Calu3 (cell line): ENCODE measurements at regions not wholly inside any gene's neighbourhood (a gene's known extent, or its start where the extent isn't known, plus 50 kb on each side); places are given as distances from the start of the nearest gene placed in this dataset.

Source experiments
- BruUV-seq: library from RNA; stranded (reverse); fragments of 400-500 nt; replicated peaks from 2 replicates; lab custom pipeline; 2021; lab: Mats Ljungman, UMichigan
- CTCF ChIA-PET: fragments of 300-600 bp; sonication (Branson Sonifier 250); formaldehyde crosslinking; loops from one replicate; lab custom pipeline; 2022; ENCODE audit warnings: antibody characterized with exemption; lab: Charles Lee
- DNase-seq: peaks from one replicate; pipeline ENCODE4 v3.0.0; 2022
- H3K27ac Mint-ChIP-seq: one replicate; pipeline ENCODE4 v1.8.0; 2022; ENCODE audit warnings: mixed read lengths; ENCODE audit not compliant: unreplicated experiment
- H3K27me3 Mint-ChIP-seq: one replicate; pipeline ENCODE4 v1.8.0; 2022; ENCODE audit warnings: mixed read lengths; ENCODE audit not compliant: unreplicated experiment
- H3K36me3 Mint-ChIP-seq: one replicate; pipeline ENCODE4 v1.8.0; 2022; ENCODE audit warnings: mild to moderate bottlenecking, moderate library complexity, mixed read lengths; ENCODE audit not compliant: insufficient read depth, unreplicated experiment
- H3K4me1 Mint-ChIP-seq: one replicate; pipeline ENCODE4 v1.8.0; 2022; ENCODE audit warnings: mild to moderate bottlenecking, low read depth, mixed read lengths; ENCODE audit not compliant: unreplicated experiment
- H3K4me3 Mint-ChIP-seq: one replicate; pipeline ENCODE4 v1.8.0; 2022; ENCODE audit warnings: mild to moderate bottlenecking, low read depth, moderate library complexity, mixed read lengths; ENCODE audit not compliant: unreplicated experiment
- H3K9me3 Mint-ChIP-seq: one replicate; pipeline ENCODE4 v1.8.0; 2022; ENCODE audit warnings: low read depth, mixed read lengths; ENCODE audit not compliant: unreplicated experiment
- CTCF ChIP-seq: fragments of 200-600 bp; IDR thresholded peaks from one replicate; pipeline ENCODE4 v1.8.0; 2022; ENCODE audit warnings: antibody characterized with exemption; ENCODE audit not compliant: unreplicated experiment
- intact Hi-C: fragments of 100-400 bp; cut with micrococcal nuclease; formaldehyde crosslinking; loops from one replicate; pipeline ENCODE4 v1.10.0; 2022; ENCODE audit not compliant: unreplicated experiment

GRCh38 chr14:58776516-58776915 lies 138.8 kb downstream of the DACT1 start:
- no peak for DNase-seq
- Mint-ChIP-seq H3K36me3 (no peaks in the 10 kb centered on the region), H3K27ac (no peak overlapping the region), H3K27me3 (peaks cover 34% of the 10 kb centered on the region), H3K4me1 (no peaks in the 10 kb centered on the region), H3K9me3 (no peaks in the 10 kb centered on the region), H3K4me3 (no peak overlapping the region)
- TF ChIP-seq CTCF, result no peak
- CTCF ChIA-PET, result no interaction called here
- BruUV-seq, result no TSS peak
- intact Hi-C loops, result no loop called here

GRCh38 chr14:58777541-58777979 lies 139.8 kb downstream of the DACT1 start:
- Mint-ChIP-seq H3K4me3 (no peak overlapping the region), H3K36me3 (no peaks in the 10 kb centered on the region), H3K4me1 (no peaks in the 10 kb centered on the region), H3K9me3 (no peaks in the 10 kb centered on the region), H3K27me3 (peaks cover 34% of the 10 kb centered on the region), H3K27ac (no peak overlapping the region)
- BruUV-seq, result no TSS peak
- TF ChIP-seq CTCF, result no peak
- CTCF ChIA-PET, result no interaction called here
- intact Hi-C loops, result no loop called here
- no peak for DNase-seq

GRCh38 chr14:58778202-58778601 lies 140.4 kb downstream of the DACT1 start:
- H3K4me1 Mint-ChIP-seq, result no peaks in the 10 kb centered on the region
- H3K4me3 Mint-ChIP-seq, result no peak overlapping the region
- no peaks in the 10 kb centered on the region for H3K36me3 Mint-ChIP-seq
- no peaks in the 10 kb centered on the region for H3K9me3 Mint-ChIP-seq
- no peak for DNase-seq
- no TSS peak for BruUV-seq
- CTCF ChIA-PET, result no interaction called here
- no peak for TF ChIP-seq CTCF
- intact Hi-C loops, result no loop called here
- H3K27me3 Mint-ChIP-seq, result peaks cover 34% of the 10 kb centered on the region
- no peak overlapping the region for H3K27ac Mint-ChIP-seq

- TF ChIP-seq CTCF, result no peak
- H3K4me3 Mint-ChIP-seq, result no peak overlapping the region
- no peaks in the 10 kb centered on the region for H3K36me3 Mint-ChIP-seq
- H3K27ac Mint-ChIP-seq, result no peak overlapping the region
- H3K27me3 Mint-ChIP-seq, result peaks cover 34% of the 10 kb centered on the region
- intact Hi-C loops, result no loop called here
- no peak for DNase-seq
- H3K9me3 Mint-ChIP-seq, result no peaks in the 10 kb centered on the region
- CTCF ChIA-PET, result no interaction called here
- BruUV-seq, result no TSS peak
- no peaks in the 10 kb centered on the region for H3K4me1 Mint-ChIP-seq
These were observed 141.6 kb downstream of the DACT1 start for GRCh38 chr14:58779376-58779775.

GRCh38 chr14:58780185-58780584 lies 142.4 kb downstream of the DACT1 start:
- no peak for TF ChIP-seq CTCF
- no peak overlapping the region for H3K27ac Mint-ChIP-seq
- no peaks in the 10 kb centered on the region for H3K4me1 Mint-ChIP-seq
- intact Hi-C loops, result no loop called here
- BruUV-seq, result no TSS peak
- CTCF ChIA-PET, result no interaction called here
- no peak for DNase-seq
- no peaks in the 10 kb centered on the region for H3K36me3 Mint-ChIP-seq
- no peaks in the 10 kb centered on the region for H3K9me3 Mint-ChIP-seq
- no peak overlapping the region for H3K4me3 Mint-ChIP-seq
- H3K27me3 Mint-ChIP-seq, result peaks cover 26% of the 10 kb centered on the region
